ENCODE measurements at regions not wholly inside any gene's neighbourhood (a gene's known extent, or its start where the extent isn't known, plus 50 kb on each side); places are given as distances from the start of the nearest gene placed in this dataset.

- TF ChIP-seq CTCF (IDR thresholded peaks at IDR 0.05) (no peak), ZFX (IDR thresholded peaks at IDR 0.05; ENCODE audit: borderline replicate concordance) (no peak)
- no peak overlapping the region for H3K27ac ChIP-seq
Observed at GRCh38 chr16:87085441-87085840, 231.8 kb downstream of the C16orf95 start.

- TF ChIP-seq CTCF (IDR thresholded peaks at IDR 0.05) (no peak), ZFX (IDR thresholded peaks at IDR 0.05; ENCODE audit: borderline replicate concordance) (no peak)
- no peak overlapping the region for H3K27ac ChIP-seq
Observed at GRCh38 chr16:87086156-87086555, 231.0 kb downstream of the C16orf95 start.

- TF ChIP-seq CTCF (IDR thresholded peaks at IDR 0.05) (no peak), ZFX (IDR thresholded peaks at IDR 0.05; ENCODE audit: borderline replicate concordance) (no peak)
- H3K27ac ChIP-seq, result no peak overlapping the region
Observed at GRCh38 chr16:87086575-87086974, 230.6 kb downstream of the C16orf95 start.

- TF ChIP-seq ZFX (IDR thresholded peaks at IDR 0.05; ENCODE audit: borderline replicate concordance), result no peak
- TF ChIP-seq CTCF (IDR thresholded peaks at IDR 0.05), result no peak
- no peak overlapping the region for H3K27ac ChIP-seq
Observed at GRCh38 chr16:87092958-87093357, 224.2 kb downstream of the C16orf95 start.

GRCh38 chr16:87093804-87094555 lies 223.2 kb downstream of the C16orf95 start:
- TF ChIP-seq CTCF (IDR thresholded peaks at IDR 0.05) (no peak), ZFX (IDR thresholded peaks at IDR 0.05; ENCODE audit: borderline replicate concordance) (no peak)
- no peak overlapping the region for H3K27ac ChIP-seq

- no peak overlapping the region for H3K27ac ChIP-seq
- TF ChIP-seq CTCF (IDR thresholded peaks at IDR 0.05), result no peak
- TF ChIP-seq ZFX (IDR thresholded peaks at IDR 0.05; ENCODE audit: borderline replicate concordance), result no peak
Observed at GRCh38 chr16:87094556-87094865, 222.7 kb downstream of the C16orf95 start.

- no peak for TF ChIP-seq CTCF (IDR thresholded peaks at IDR 0.05)
- no peak for TF ChIP-seq ZFX (IDR thresholded peaks at IDR 0.05; ENCODE audit: borderline replicate concordance)
- H3K27ac ChIP-seq, result no peak overlapping the region
Observed at GRCh38 chr16:87095271-87095670, 221.9 kb downstream of the C16orf95 start.

All from 22Rv1 (cell line).